NCI-H1694 treated with DMSO at 0.1 percent for 48 hours (cell line): ENCODE measurements at regions not wholly inside any gene's neighbourhood (a gene's known extent, or its start where the extent isn't known, plus 50 kb on each side); places are given as distances from the start of the nearest gene placed in this dataset.
"Not testable (repeated sequence)": the region's sequence is repeated elsewhere in the genome, so short reads cannot be mapped to it uniquely, and the experiment has no call there.

ENCODE experiments used
- DNase-seq: peaks from one replicate; lab custom pipeline; 2025; lab: John Stamatoyannopoulos, UW

- no peak for DNase-seq
Measured at GRCh38 chr6:82419132-82419581, 55.5 kb downstream of the TPBG start.

GRCh38 chr6:82419859-82420258, 56.2 kb downstream of the TPBG start:
- DNase-seq: no peak

- DNase-seq: no peak
Measured at GRCh38 chr6:82430611-82431010, 67.0 kb downstream of the TPBG start.

DNA sequence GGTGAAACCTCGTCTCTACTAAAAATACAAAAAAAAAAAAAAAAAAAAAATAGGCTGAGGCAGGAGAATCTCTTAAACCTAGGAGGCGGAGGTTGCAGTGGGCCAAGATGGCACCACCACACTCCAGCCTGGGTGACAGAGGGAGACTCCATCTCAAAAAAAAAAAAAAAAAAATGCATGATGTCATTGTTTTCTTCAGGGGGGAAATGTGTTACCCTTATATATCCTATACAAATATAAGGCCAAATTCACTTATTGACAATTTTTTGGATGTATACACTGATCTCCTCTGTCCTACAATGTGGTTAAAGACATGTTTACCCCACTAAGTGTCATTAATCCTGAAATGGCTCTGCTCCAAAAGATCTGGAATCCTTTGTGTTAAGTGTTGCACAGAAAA, 73.1 kb downstream of the TPBG start:
- no peak for DNase-seq

- no peak for DNase-seq
Measured at GRCh38 chr6:82437701-82438100, 74.1 kb downstream of the TPBG start.

- no peak for DNase-seq
Measured at GRCh38 chr6:82441047-82441855, 77.6 kb downstream of the TPBG start.

DNA sequence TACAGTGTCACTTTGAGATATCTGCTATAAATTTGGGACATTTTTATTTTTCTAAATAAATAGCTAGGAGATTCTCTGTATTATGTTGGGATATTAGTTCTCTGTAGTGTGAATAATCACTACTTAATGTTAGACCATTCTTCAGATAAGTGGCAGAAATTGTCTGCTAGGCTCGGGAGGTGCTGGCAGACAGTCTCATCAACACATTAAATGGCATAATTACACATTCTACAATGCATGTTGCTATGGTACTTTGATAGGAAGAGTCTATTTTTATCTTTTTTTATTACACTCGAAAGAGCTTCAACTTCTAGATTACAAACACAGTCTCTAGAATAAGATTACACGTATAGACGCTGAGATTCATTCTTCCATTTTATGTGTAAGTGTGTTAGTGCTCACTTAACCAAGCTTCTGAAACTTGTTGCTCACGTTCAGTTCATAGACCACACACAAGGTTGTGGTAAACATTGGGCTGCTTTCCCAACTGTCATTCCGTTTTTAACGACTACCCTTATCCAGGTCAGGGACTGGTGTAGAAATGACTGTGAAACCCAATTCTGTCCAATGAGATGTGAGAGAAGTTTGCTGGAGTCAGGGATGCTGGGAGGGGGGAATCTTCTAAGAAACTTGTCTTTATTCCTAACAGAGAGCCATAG, 78.6 kb downstream of the TPBG start:
- DNase-seq: no peak

GRCh38 chr6:82458147-82458546, 94.5 kb downstream of the TPBG start:
- no peak for DNase-seq

GRCh38 chr6:82458705-82459104, 95.1 kb downstream of the TPBG start:
- no peak for DNase-seq

GRCh38 chr6:82461536-82461935, 97.9 kb downstream of the TPBG start:
- no peak for DNase-seq

DNA sequence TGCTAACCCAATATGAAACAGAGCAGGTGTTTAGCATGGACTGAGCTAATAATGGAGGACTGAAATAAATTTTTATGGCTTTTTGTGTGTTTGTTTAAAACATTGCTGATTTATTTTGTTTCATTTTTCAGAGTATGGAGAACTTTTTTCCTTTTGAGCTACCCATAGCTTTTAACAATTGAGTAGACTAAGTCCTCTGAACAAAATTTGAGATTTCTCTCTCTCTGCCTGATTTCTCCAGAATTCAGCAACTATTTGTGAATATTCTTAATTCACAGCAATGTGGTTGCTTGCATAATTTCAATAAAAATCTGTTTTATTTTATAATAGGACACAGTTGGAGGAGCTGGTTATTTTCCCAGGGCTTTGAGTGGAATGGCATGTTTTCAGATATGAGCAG, 103.7 kb downstream of the TPBG start:
- DNase-seq: no peak

GRCh38 chr6:82470123-82470522, 106.5 kb downstream of the TPBG start:
- not testable (repeated sequence) for DNase-seq

GRCh38 chr6:82475106-82475505, 111.5 kb downstream of the TPBG start:
- DNase-seq: not testable (repeated sequence)

- DNase-seq: no peak
Measured at GRCh38 chr6:82484001-82484400, 120.4 kb downstream of the TPBG start.

DNA sequence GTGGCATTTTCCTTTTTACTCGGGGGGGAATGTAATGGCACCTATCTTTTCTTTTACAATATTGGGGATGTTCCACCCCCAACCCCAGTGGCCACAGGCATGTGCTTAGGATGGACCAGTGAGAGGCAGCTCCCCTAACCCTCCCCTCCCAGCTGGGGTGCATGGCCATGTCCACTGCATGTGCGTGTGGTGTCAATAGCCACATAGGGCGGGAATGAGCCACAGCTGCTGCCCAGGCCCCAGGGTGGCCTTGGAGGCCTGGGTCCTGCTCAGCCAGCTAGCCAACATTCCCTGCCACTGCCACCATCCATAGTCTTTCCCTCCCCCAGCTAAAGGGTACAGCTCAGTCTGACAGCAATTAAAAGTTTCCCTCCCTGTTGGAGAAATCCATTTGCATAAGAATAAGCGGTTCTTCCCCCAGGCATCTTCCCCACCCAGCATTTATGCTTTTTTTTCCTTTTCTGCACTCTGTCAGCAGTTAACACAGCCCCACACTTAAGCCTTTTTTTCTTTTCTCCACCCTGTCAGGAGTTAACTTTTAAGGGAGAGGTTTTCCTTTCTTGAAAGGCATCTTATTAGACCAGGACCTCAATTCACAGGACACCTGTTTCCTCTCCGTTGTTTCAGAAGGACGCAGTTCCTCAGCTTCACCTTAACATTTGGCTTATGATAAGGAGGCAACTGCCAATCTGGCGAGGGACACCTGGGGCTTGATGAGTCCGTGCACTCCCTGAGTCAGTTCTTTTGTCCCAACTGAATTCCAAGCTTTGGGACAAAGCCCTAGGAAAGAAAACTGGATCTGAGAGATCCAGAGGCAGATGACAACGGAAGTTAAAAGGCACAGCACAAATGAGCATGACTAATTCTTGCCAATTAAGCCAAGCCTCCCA, 121.4 kb downstream of the TPBG start:
- no peak for DNase-seq

GRCh38 chr6:82487895-82488294, 124.3 kb downstream of the TPBG start:
- no peak for DNase-seq

GRCh38 chr6:82488403-82488802, 124.8 kb downstream of the TPBG start:
- no peak for DNase-seq

DNA sequence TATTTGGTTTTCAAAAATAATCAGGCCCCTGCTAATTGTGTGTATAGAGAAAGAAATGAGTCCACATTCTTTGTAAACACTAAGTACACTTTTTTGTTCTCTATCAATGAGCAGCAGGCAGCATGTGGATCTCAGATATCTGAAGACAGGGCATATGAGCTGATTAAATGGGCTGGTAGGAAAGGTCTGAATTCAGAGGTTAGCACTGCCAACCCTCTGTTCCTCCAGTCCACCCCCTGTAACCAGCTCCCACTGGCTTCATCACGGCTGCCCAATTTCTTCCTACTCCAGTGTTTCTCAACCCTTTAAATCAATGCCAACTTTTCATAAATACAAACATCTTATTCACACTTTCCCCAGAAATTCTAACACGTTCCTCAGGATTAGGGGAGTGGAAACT, 128.5 kb downstream of the TPBG start:
- DNase-seq: no peak

DNA sequence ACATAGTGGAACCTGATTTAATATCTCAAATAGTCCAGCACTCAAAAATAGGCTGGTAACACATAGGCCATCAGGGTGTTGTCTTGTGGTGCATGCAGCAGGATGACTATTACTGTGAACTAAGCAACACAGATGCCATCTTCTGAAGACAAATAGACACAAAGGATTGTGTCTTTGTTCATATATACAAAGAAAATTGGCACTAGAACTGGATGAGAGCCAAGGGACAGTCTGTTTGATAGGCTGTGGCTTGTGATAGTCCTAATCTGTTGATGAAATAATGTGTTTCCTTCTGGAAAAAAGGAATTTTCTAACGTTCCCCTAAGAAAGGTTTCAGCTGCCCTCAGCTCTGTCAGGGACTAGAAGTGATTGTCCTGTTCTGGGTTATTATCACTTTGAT, 129.8 kb downstream of the TPBG start:
- no peak for DNase-seq

GRCh38 chr6:82494367-82494766, 130.8 kb downstream of the TPBG start:
- DNase-seq: no peak

DNA sequence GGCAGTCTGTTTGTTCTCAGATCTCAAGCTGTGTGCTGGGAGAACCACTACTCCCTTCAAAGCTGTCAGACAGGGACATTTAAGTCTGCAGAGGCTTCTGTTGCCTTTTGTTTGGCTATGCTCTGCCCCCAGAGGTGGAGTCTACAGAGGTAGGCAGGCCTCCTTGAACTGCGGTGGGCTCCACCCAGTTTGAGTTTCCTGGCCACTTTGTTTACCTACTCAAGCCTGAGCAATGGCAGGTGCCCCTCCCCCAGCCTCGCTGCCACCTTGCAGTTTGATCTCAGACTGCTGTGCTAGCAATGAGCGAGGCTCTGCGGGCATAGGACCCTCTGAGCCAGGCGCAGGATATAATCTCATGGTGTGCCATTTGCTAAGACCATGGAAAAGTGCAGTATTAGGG, 138.3 kb downstream of the TPBG start:
- DNase-seq: not testable (repeated sequence)

- no peak for DNase-seq
Measured at GRCh38 chr6:82506526-82506925, 142.9 kb downstream of the TPBG start.

GRCh38 chr6:82507112-82507511, 143.5 kb downstream of the TPBG start:
- DNase-seq: no peak
